K562 (cell line): ENCODE measurements at regions not wholly inside any gene's neighbourhood (a gene's known extent, or its start where the extent isn't known, plus 50 kb on each side); places are given as distances from the start of the nearest gene placed in this dataset.

Experiments
- ATAC-seq: fragments of 200-7000 bp; cut with Tn5 transposase; 3 replicates; pipeline ENCODE4 v1.9.1; 2020; ENCODE audit warnings: moderate library complexity
- BruUV-seq: library from RNA; stranded (reverse); fragments of 400-500 nt; replicated peaks from 2 replicates; lab custom pipeline; 2021; lab: Mats Ljungman, UMichigan
- CTCF ChIA-PET: fragments of 300-600 bp; formaldehyde crosslinking; extraction: SDS; loops from one replicate; lab custom pipeline; 2021; ENCODE audit warnings: low intra/inter-chr PET ratio; lab: Yijun Ruan, JAX
- POLR2A ChIA-PET: fragments of 300-600, 350-650 bp; sonication (Branson Sonifier 250); formaldehyde crosslinking; extraction: SDS; loops from one replicate; lab custom pipeline; 2021; ENCODE audit warnings: antibody characterized with exemption, inconsistent platforms; lab: Yijun Ruan, JAX
- DNase-seq, 4 experiments: peaks; one replicate each; pipeline versions ENCODE4 v3.0.0 to v3.0.0-alpha.2; 2011 to 2018; ENCODE audit warnings: low spot score in 3 of 4, mixed read lengths in 3 of 4; ENCODE audit errors: extremely low read depth in 1 of 4
- FAIRE-seq: peaks from 2 replicates; lab custom pipeline; 2011; peaks lifted over from hg19 to GRCh38; lab: Jason Lieb, UNC
- H2AFZ ChIP-seq: 2 replicates; pipeline ENCODE4 v1.6.0; 2011; ENCODE audit warnings: low read depth, low read length, control low read depth, inconsistent platforms
- H3K27ac ChIP-seq: fragments of 200-600 bp; 3 replicates; pipeline ENCODE4 v1.8.0; 2011; ENCODE audit warnings: low read depth, mild to moderate bottlenecking, control low read depth, inconsistent platforms, low read length, moderate library complexity, mixed read lengths; ENCODE audit errors: extremely low read depth
- H3K27me3 ChIP-seq, 2 experiments: fragments of 300-600 bp in 1 of 2; 2 replicates in 1 of 2; 3 replicates in 1 of 2; pipeline versions ENCODE4 v1.6.0 to v1.8.0; 2011; ENCODE audit warnings: inconsistent platforms in 2 of 2, low read length in 2 of 2, mild to moderate bottlenecking in 1 of 2, mixed read lengths in 1 of 2, moderate library complexity in 1 of 2; ENCODE audit not compliant: control insufficient read depth in 2 of 2, insufficient read depth in 2 of 2
- H3K36me3 ChIP-seq: fragments of 300-600 bp; 3 replicates; pipeline ENCODE4 v1.8.0; 2011; ENCODE audit warnings: mild to moderate bottlenecking, low read length, inconsistent platforms; ENCODE audit not compliant: control insufficient read depth, insufficient read depth
- H3K4me1 ChIP-seq, 2 experiments: fragments of 200-600 bp in 1 of 2; replicated peaks in 1 of 2; 2 replicates in 1 of 2; 3 replicates in 1 of 2; pipeline versions ENCODE4 v1.5.1 to v1.8.0; 2011; ENCODE audit warnings: inconsistent platforms in 2 of 2, low read length in 2 of 2, mild to moderate bottlenecking in 1 of 2, mixed read lengths in 1 of 2, moderate library complexity in 1 of 2; ENCODE audit not compliant: control insufficient read depth in 2 of 2, insufficient read depth in 2 of 2
- H3K4me2 ChIP-seq: 2 replicates; pipeline ENCODE4 v1.6.1; 2011; ENCODE audit warnings: low read length, control low read depth, inconsistent platforms, mixed read lengths; ENCODE audit not compliant: insufficient read depth
- H3K4me3 ChIP-seq: fragments of 200-600 bp; sonication (generic), shearing (Covaris generic); 2 replicates; pipeline ENCODE4 v1.5.1; 2016; ENCODE audit warnings: control low read depth, inconsistent platforms
- H3K79me2 ChIP-seq: fragments of 200-600 bp; 3 replicates; pipeline ENCODE4 v1.8.0; 2011; ENCODE audit warnings: low read length, inconsistent platforms; ENCODE audit not compliant: control insufficient read depth, insufficient read depth
- H3K9ac ChIP-seq, 2 experiments: 2 replicates each; pipeline versions ENCODE4 v1.6.0 to v1.6.1; 2011; ENCODE audit warnings: low read depth in 2 of 2, low read length in 2 of 2, control low read depth in 1 of 2, inconsistent platforms in 1 of 2, mild to moderate bottlenecking in 1 of 2, mixed read lengths in 1 of 2; ENCODE audit not compliant: insufficient read depth in 1 of 2
- H3K9me1 ChIP-seq: one replicate; pipeline ENCODE4 v1.6.0; 2011; ENCODE audit warnings: inconsistent platforms, mild to moderate bottlenecking, low read length, moderate library complexity; ENCODE audit not compliant: control insufficient read depth, insufficient read depth
- H3K9me3 ChIP-seq: replicated peaks from 2 replicates; pipeline ENCODE4 v1.5.1; 2011; ENCODE audit warnings: low read depth, low read length, inconsistent platforms; ENCODE audit not compliant: control insufficient read depth, insufficient read depth
- H4K20me1 ChIP-seq: replicated peaks from 2 replicates; pipeline ENCODE4 v1.6.1; 2011; ENCODE audit warnings: low read length, inconsistent platforms, mixed read lengths; ENCODE audit not compliant: control insufficient read depth, insufficient read depth
- BRCA1 ChIP-seq, 2 experiments: fragments of 450-650 bp in 1 of 2; sonication (generic) in 1 of 2; formaldehyde crosslinking in 1 of 2; IDR thresholded peaks; 2 replicates each; pipeline versions ENCODE4 v1.5.0 to v1.6.1; 2017 to 2020; ENCODE audit warnings: mild to moderate bottlenecking in 1 of 2, missing genetic modification reagents in 1 of 2
- BRF2 ChIP-seq: IDR thresholded peaks from 3 replicates; pipeline ENCODE4 v1.6.1; 2011; ENCODE audit warnings: borderline replicate concordance, mild to moderate bottlenecking; ENCODE audit not compliant: insufficient read length, insufficient read depth
- CCAR2 ChIP-seq: fragments of 200-400 bp; formaldehyde crosslinking; IDR thresholded peaks from 2 replicates; pipeline ENCODE4 v1.6.1; 2017; ENCODE audit warnings: mild to moderate bottlenecking, low read depth, low read length
- GATAD2A ChIP-seq: fragments of 450-650 bp; IDR thresholded peaks from 2 replicates; pipeline ENCODE4 v1.6.1; 2017
- NFIX ChIP-seq: fragments of 250-450 bp; sonication (Bioruptor Pico); IDR thresholded peaks from 2 replicates; pipeline ENCODE4 v1.4.0; 2020; ENCODE audit warnings: low read depth, mild to moderate bottlenecking, moderate library complexity
- POLR2B ChIP-seq: fragments of 450-650 bp; IDR thresholded peaks from 2 replicates; pipeline ENCODE4 v1.6.1; 2018; ENCODE audit warnings: low read depth; ENCODE audit not compliant: partially characterized antibody
- STAT5B ChIP-seq: fragments of 250-450 bp; sonication (Bioruptor Pico); IDR thresholded peaks from 2 replicates; pipeline ENCODE4 v1.8.0; 2021; ENCODE audit warnings: mild to moderate bottlenecking, inconsistent platforms
- ZBTB8A ChIP-seq: fragments of 450-650 bp; IDR thresholded peaks from 2 replicates; pipeline ENCODE4 v1.6.1; 2018; ENCODE audit warnings: mild to moderate bottlenecking, moderate library complexity; ENCODE audit not compliant: partially characterized antibody
- ZNF3 ChIP-seq: fragments of 250-450 bp; sonication (Bioruptor Pico); IDR thresholded peaks from 2 replicates; pipeline ENCODE4 v1.5.0; 2021; ENCODE audit warnings: mild to moderate bottlenecking, moderate library complexity
- ZNF586 ChIP-seq: fragments of 450-650 bp; formaldehyde crosslinking; conservative IDR thresholded peaks from 2 replicates; pipeline ENCODE4 v1.4.0; 2020; ENCODE audit warnings: mild to moderate bottlenecking, moderate library complexity
- ZNF695 ChIP-seq: fragments of 450-650 bp; formaldehyde crosslinking; IDR thresholded peaks from 2 replicates; pipeline ENCODE4 v1.4.0; 2020; ENCODE audit warnings: mild to moderate bottlenecking, moderate library complexity
- WGBS: fragments of 100-300 bp; shearing (Covaris generic); methylation state at CpG from one replicate; pipeline ENCODE4 v1.1.6; 2016; ENCODE audit warnings: low coverage, mixed read lengths; ENCODE audit not compliant: insufficient coverage; ENCODE audit errors: missing lambda C conversion rate; 5-methylcytosine and 5-hydroxymethylcytosine counted together
- in situ Hi-C: fragments of 300-500 bp; cut with MboI; formaldehyde crosslinking; loops from 4 replicates; pipeline ENCODE4 v1.15.0; 2018; ENCODE audit warnings: inconsistent platforms, mixed read lengths
- intact Hi-C: fragments of 100-400 bp; cut with micrococcal nuclease; formaldehyde crosslinking; loops from 2 replicates; pipeline ENCODE4 v1.14.2; 2022
- TF ChIP-seq, protein P1 (sequence below): fragments of 450-650 bp; IDR thresholded peaks from 2 replicates; pipeline ENCODE4 v1.6.1; 2016; ENCODE audit warnings: mild to moderate bottlenecking, moderate library complexity

DNA sequence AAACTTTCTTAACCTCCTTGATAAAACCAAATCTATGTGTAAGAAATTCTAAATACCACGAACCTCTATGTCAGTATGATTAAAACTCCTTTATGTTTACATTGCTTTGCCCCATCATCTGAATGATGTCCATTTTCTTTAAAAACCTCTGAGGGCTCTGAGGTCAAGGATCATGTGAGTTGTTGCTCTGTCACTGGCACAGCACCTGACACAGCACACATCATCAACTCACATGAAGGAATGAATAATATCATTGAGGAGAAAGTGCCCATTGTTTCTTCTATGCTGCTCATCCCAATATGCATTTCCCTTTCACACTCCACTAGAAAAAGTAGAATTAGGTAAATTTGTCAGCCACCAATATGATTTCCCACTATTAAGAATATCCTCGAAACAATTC, 1178.7 kb upstream of the NRXN1 start:
- H3K9me1 ChIP-seq = no peaks in the 10 kb centered on the region
- no peaks in the 10 kb centered on the region for H3K4me1 ChIP-seq
- POLR2A ChIA-PET = no interaction called here
- WGBS = 0% methylated on average over 2 of the region's 2 CpGs
- H3K36me3 ChIP-seq = no peaks in the 10 kb centered on the region
- ATAC-seq (no peak), FAIRE-seq (no peak), DNase-seq (no peak)
- no peak overlapping the region for H3K9ac ChIP-seq
- no peak overlapping the region for H2AFZ ChIP-seq
- H3K27me3 ChIP-seq = no peaks in the 10 kb centered on the region
- intact Hi-C loops = no loop called here
- in situ Hi-C loops = no loop called here
- H4K20me1 ChIP-seq = no peaks in the 10 kb centered on the region
- H3K79me2 ChIP-seq = no peaks in the 10 kb centered on the region
- H3K4me3 ChIP-seq = no peak overlapping the region
- no TSS peak for BruUV-seq
- no peak overlapping the region for H3K4me2 ChIP-seq
- H3K9me3 ChIP-seq = no peaks in the 10 kb centered on the region
- H3K27ac ChIP-seq = no peak overlapping the region
- CTCF ChIA-PET = no interaction called here
- TF ChIP-seq GATAD2A = no peak
- no peak for TF ChIP-seq STAT5B (CRISPR knock-in tag)
- TF ChIP-seq BRCA1 (IDR thresholded peaks at IDR 0.05) = no peak
- no peak for TF ChIP-seq BRCA1 (CRISPR knock-in tag; IDR thresholded peaks at IDR 0.05)
- TF ChIP-seq, protein P1, sequence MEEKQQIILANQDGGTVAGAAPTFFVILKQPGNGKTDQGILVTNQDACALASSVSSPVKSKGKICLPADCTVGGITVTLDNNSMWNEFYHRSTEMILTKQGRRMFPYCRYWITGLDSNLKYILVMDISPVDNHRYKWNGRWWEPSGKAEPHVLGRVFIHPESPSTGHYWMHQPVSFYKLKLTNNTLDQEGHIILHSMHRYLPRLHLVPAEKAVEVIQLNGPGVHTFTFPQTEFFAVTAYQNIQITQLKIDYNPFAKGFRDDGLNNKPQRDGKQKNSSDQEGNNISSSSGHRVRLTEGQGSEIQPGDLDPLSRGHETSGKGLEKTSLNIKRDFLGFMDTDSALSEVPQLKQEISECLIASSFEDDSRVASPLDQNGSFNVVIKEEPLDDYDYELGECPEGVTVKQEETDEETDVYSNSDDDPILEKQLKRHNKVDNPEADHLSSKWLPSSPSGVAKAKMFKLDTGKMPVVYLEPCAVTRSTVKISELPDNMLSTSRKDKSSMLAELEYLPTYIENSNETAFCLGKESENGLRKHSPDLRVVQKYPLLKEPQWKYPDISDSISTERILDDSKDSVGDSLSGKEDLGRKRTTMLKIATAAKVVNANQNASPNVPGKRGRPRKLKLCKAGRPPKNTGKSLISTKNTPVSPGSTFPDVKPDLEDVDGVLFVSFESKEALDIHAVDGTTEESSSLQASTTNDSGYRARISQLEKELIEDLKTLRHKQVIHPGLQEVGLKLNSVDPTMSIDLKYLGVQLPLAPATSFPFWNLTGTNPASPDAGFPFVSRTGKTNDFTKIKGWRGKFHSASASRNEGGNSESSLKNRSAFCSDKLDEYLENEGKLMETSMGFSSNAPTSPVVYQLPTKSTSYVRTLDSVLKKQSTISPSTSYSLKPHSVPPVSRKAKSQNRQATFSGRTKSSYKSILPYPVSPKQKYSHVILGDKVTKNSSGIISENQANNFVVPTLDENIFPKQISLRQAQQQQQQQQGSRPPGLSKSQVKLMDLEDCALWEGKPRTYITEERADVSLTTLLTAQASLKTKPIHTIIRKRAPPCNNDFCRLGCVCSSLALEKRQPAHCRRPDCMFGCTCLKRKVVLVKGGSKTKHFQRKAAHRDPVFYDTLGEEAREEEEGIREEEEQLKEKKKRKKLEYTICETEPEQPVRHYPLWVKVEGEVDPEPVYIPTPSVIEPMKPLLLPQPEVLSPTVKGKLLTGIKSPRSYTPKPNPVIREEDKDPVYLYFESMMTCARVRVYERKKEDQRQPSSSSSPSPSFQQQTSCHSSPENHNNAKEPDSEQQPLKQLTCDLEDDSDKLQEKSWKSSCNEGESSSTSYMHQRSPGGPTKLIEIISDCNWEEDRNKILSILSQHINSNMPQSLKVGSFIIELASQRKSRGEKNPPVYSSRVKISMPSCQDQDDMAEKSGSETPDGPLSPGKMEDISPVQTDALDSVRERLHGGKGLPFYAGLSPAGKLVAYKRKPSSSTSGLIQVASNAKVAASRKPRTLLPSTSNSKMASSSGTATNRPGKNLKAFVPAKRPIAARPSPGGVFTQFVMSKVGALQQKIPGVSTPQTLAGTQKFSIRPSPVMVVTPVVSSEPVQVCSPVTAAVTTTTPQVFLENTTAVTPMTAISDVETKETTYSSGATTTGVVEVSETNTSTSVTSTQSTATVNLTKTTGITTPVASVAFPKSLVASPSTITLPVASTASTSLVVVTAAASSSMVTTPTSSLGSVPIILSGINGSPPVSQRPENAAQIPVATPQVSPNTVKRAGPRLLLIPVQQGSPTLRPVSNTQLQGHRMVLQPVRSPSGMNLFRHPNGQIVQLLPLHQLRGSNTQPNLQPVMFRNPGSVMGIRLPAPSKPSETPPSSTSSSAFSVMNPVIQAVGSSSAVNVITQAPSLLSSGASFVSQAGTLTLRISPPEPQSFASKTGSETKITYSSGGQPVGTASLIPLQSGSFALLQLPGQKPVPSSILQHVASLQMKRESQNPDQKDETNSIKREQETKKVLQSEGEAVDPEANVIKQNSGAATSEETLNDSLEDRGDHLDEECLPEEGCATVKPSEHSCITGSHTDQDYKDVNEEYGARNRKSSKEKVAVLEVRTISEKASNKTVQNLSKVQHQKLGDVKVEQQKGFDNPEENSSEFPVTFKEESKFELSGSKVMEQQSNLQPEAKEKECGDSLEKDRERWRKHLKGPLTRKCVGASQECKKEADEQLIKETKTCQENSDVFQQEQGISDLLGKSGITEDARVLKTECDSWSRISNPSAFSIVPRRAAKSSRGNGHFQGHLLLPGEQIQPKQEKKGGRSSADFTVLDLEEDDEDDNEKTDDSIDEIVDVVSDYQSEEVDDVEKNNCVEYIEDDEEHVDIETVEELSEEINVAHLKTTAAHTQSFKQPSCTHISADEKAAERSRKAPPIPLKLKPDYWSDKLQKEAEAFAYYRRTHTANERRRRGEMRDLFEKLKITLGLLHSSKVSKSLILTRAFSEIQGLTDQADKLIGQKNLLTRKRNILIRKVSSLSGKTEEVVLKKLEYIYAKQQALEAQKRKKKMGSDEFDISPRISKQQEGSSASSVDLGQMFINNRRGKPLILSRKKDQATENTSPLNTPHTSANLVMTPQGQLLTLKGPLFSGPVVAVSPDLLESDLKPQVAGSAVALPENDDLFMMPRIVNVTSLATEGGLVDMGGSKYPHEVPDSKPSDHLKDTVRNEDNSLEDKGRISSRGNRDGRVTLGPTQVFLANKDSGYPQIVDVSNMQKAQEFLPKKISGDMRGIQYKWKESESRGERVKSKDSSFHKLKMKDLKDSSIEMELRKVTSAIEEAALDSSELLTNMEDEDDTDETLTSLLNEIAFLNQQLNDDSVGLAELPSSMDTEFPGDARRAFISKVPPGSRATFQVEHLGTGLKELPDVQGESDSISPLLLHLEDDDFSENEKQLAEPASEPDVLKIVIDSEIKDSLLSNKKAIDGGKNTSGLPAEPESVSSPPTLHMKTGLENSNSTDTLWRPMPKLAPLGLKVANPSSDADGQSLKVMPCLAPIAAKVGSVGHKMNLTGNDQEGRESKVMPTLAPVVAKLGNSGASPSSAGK = no peak
- TF ChIP-seq ZBTB8A = no peak
- TF ChIP-seq NFIX (CRISPR knock-in tag) = no peak
- no peak for TF ChIP-seq ZNF3 (CRISPR knock-in tag)
- TF ChIP-seq BRF2 = no peak
- no peak for TF ChIP-seq ZNF586 (CRISPR knock-in tag)
- no peak for TF ChIP-seq CCAR2
- TF ChIP-seq ZNF695 = no peak
- TF ChIP-seq POLR2B = no peak
